ENCODE measurements at regions not wholly inside any gene's neighbourhood (a gene's known extent, or its start where the extent isn't known, plus 50 kb on each side); places are given as distances from the start of the nearest gene placed in this dataset.

- TF ChIP-seq CTCF (IDR thresholded peaks at IDR 0.05) = no peak
- TF ChIP-seq POLR2A (IDR thresholded peaks at IDR 0.05) = no peak
These were observed 1197.5 kb upstream of the CDH18 start for GRCh38 chr5:21185536-21185935.
